RWPE1 (cell line): ENCODE measurements at regions not wholly inside any gene's neighbourhood (a gene's known extent, or its start where the extent isn't known, plus 50 kb on each side); places are given as distances from the start of the nearest gene placed in this dataset.
"Not testable (repeated sequence)": the region's sequence is repeated elsewhere in the genome, so short reads cannot be mapped to it uniquely, and the experiment has no call there.

Source experiments
- CTCF ChIA-PET: fragments of 350-600 bp; sonication (Branson Sonifier 250); formaldehyde crosslinking; extraction: SDS; loops from one replicate; lab custom pipeline; 2021; lab: Yijun Ruan, JAX
- POLR2A ChIA-PET: fragments of 400-600 bp; formaldehyde crosslinking; extraction: SDS; loops from one replicate; lab custom pipeline; 2020; ENCODE audit warnings: antibody characterized with exemption; ENCODE audit not compliant: low non-redundant PET; lab: Yijun Ruan, JAX
- DNase-seq: peaks from one replicate; pipeline ENCODE4 v3.0.0; 2012; ENCODE audit warnings: low spot score
- H3K27ac ChIP-seq: fragments of 450-650 bp; 2 replicates; pipeline ENCODE4 v1.5.1; 2017
- TF ChIP-seq, protein P1 (sequence below): fragments of 450-650 bp; conservative IDR thresholded peaks from 2 replicates; pipeline ENCODE4 v1.5.1; 2017; ENCODE audit warnings: low read depth, mild to moderate bottlenecking

DNA sequence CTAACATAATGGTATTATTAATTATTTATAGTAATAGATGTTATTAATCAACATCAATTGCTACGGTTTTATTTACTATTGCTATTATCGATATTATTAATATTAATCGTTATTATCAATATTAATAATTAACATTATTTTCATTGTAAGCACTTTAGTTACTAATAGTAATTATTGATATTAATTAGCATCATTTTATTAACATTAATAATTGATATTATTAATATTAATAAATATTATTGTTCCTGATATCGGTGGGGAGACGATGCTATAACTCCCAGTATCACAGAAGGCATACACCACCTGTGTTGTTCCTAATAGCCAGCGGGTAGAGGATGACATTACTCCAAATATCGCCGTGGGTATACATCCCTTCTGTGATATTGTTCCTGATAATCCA is 335.5 kb downstream of the MEX3B start:
- ChIA-PET POLR2A (no interaction called here), CTCF (no interaction called here)
- no peak for DNase-seq
- TF ChIP-seq, protein P1, sequence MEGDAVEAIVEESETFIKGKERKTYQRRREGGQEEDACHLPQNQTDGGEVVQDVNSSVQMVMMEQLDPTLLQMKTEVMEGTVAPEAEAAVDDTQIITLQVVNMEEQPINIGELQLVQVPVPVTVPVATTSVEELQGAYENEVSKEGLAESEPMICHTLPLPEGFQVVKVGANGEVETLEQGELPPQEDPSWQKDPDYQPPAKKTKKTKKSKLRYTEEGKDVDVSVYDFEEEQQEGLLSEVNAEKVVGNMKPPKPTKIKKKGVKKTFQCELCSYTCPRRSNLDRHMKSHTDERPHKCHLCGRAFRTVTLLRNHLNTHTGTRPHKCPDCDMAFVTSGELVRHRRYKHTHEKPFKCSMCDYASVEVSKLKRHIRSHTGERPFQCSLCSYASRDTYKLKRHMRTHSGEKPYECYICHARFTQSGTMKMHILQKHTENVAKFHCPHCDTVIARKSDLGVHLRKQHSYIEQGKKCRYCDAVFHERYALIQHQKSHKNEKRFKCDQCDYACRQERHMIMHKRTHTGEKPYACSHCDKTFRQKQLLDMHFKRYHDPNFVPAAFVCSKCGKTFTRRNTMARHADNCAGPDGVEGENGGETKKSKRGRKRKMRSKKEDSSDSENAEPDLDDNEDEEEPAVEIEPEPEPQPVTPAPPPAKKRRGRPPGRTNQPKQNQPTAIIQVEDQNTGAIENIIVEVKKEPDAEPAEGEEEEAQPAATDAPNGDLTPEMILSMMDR, result no peak
- H3K27ac ChIP-seq, result no peak overlapping the region

DNA sequence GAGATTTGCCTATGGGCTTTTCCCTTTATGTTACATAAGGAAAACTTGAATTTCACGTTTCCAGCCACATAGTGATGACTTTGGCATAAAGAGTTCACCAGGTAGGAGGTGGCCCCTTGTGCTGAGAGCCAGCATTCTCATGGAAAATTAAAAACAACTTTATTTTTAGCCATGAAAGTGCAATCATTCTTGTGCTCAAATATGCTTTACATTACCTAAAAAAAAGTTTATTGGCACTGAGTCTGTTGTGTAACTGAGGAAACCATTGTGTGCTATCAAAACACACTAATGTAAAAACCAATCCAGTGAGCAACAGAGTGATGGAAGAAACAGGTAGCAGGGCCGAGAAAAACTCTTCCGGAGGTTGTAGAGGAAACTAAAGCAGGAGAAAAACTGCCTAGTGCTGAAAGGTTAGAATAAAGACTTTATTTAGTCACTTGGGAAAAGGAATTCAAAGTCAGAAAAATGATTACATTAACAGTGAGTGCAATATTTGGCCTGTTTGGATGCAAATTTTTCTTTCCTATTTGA is 332.9 kb upstream of the TMC3 start:
- H3K27ac ChIP-seq, CTCF ChIA-PET, POLR2A ChIA-PET, DNase-seq: not testable (repeated sequence)

DNA sequence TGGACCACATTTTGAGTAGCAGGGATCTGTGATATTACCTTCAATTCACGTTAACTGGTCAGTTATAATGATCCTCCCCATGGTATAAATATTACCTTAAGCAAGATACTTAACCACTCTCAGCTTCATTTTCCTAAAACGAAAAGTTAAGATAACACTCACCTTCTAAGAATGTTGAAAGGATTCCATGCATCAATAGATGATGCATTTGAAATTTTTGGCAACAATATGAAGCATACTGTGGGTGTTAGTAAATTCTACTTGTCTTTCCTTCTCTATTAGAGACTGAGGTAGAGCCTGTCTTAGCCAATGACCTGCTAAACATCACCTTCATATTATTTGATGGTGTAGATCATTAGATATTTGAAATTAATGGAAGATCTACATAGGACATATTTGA is 331.7 kb upstream of the TMC3 start:
- POLR2A ChIA-PET, result interaction anchor here (0.6 kb wide), 1 partner anchor 68 kb away, joined by 7 read pairs; no protein-coding TSS in a partner anchor
- H3K27ac ChIP-seq, DNase-seq, CTCF ChIA-PET: not testable (repeated sequence)

DNA sequence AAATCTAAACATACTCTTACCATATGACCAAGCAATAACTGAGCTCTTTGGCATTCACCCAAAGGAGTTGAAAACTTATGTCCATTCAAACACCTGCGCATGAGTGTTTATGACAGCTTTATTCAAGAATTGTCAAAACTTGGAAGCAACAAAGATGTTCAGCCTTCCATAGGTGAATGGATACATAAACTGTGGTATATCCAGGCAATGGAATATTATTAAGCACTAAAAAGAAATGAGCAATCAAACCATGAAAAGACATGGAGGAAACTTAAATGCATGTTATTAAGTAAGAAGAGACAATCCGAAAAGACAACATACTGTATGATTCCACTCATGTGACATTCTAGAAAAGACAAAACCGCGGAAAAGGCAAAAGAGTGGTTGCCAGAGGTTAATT is 312.0 kb upstream of the TMC3 start:
- no peak for DNase-seq
- H3K27ac ChIP-seq, result no peak overlapping the region
- CTCF ChIA-PET, result no interaction called here
- TF ChIP-seq, protein P1, result no peak
- POLR2A ChIA-PET, result no interaction called here

DNA sequence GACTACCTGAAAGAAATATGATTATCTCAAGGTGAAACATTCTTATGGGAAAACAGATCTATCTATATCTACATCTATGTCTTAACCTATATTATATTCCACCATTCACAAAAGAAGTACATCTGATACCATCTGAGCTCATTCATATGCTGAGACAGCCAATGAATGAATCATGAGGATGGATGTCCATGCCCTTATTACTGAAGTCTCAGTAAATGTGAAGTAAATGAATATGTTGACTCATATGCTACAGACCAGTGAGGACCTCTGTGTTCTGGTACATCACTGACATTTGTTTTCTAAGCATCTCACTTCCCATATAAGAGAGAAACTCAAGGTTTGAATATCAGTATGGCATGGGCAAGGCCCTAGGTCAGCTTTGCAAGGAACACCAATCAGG is 311.2 kb upstream of the TMC3 start:
- TF ChIP-seq, protein P1, result no peak
- POLR2A ChIA-PET, result no interaction called here
- DNase-seq, result no peak
- CTCF ChIA-PET, result no interaction called here
- no peak overlapping the region for H3K27ac ChIP-seq

DNA sequence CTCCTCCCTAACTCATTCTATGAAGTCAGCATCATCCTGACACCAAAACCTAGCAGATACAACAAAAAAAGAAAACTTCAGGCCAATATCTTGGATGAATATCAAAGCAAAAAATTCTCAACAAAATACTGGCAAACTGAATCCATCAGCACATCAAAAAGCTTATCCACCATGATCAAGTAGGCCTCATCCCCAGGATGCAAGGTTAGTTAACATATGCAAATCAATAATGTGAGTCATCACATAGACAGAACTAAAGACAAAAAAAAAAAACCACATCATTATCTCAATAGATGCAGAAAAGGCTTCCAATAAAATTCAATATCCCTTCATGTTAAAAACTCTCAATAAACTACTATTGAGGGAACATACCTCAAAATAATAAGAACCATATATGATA is 306.8 kb upstream of the TMC3 start:
- no peak overlapping the region for H3K27ac ChIP-seq
- ChIA-PET CTCF (interaction anchor here (0.6 kb wide), 1 partner anchor 8 kb away, joined by 5 read pairs; no protein-coding TSS in a partner anchor), POLR2A (no interaction called here)
- DNase-seq, result no peak
- TF ChIP-seq, protein P1, result no peak

DNA sequence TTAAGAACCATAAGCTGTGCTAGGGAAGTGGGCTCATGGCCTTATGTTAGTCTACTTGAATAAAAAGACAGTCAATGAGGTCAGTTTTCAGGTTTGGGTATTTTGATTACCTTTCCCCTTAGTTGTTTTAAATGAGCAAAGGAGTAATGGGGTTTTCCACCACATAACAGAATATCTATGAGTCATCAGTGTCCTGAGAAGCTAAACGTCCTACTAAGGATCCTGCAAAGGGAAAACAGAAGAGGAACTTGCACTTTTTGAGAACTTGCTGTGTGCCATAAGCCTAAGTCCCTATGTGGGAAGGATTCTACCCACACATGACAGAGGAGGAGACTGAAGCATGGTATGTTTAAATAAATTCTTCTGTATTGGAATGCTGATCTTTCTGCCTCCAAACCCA is 292.8 kb upstream of the TMC3 start:
- no peak for DNase-seq
- CTCF ChIA-PET, result no interaction called here
- H3K27ac ChIP-seq, result no peak overlapping the region
- POLR2A ChIA-PET, result no interaction called here
- TF ChIP-seq, protein P1, result no peak

DNA sequence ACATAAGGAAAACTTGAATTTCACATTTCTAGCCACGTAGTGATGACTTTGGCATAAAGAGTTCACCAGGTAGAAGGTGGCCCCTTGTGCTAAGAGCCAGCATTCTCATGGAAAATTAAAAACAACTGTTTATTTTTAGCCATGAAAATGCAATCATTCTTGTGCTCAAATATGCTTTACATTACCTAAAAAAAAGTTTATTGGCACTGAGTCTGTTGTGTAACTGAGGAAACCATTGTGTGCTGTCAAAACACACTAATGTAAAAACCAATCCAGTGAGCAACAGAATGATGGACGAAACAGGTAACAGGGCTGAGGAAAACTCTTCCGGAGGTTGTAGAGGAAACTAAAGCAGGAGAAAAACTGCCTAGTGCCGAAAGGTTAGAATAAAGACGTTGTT is 287.0 kb upstream of the TMC3 start:
- no peak for DNase-seq
- TF ChIP-seq, protein P1, result no peak
- ChIA-PET POLR2A (no interaction called here), CTCF (no interaction called here)
- H3K27ac ChIP-seq, result no peak overlapping the region
